Neutrophil (primary cell): ENCODE measurements at regions not wholly inside any gene's neighbourhood (a gene's known extent, or its start where the extent isn't known, plus 50 kb on each side); places are given as distances from the start of the nearest gene placed in this dataset.

ENCODE experiments used
- H3K27ac ChIP-seq: fragments of 200-600 bp; sonication (generic); 2 replicates; pipeline ENCODE4 v1.5.1; 2016; ENCODE audit warnings: mild to moderate bottlenecking, moderate library complexity
- H3K27me3 ChIP-seq: fragments of 200-600 bp; sonication (generic); 2 replicates; pipeline ENCODE4 v1.6.0; 2016; ENCODE audit warnings: mild to moderate bottlenecking
- H3K36me3 ChIP-seq: fragments of 200-600 bp; sonication (generic); 2 replicates; pipeline ENCODE4 v1.5.1; 2017
- H3K4me1 ChIP-seq, 2 experiments: fragments of 200-600 bp in 1 of 2; sonication (generic) in 1 of 2; 1 replicate in 1 of 2; 2 replicates in 1 of 2; pipeline versions ENCODE4 v1.5.1 to v1.6.1; 2013 to 2016; ENCODE audit warnings: low read depth in 1 of 2, low read length in 1 of 2, mild to moderate bottlenecking in 1 of 2, moderate library complexity in 1 of 2; ENCODE audit not compliant: control insufficient read depth in 1 of 2, insufficient read depth in 1 of 2
- H3K4me3 ChIP-seq, 2 experiments: fragments of 200-600 bp in 1 of 2; sonication (generic) in 1 of 2; 1 replicate in 1 of 2; 2 replicates in 1 of 2; pipeline ENCODE4 v1.5.1; 2013 to 2016; ENCODE audit warnings: low read depth in 1 of 2, low read length in 1 of 2, mild to moderate bottlenecking in 1 of 2, moderate library complexity in 1 of 2
- H3K9me3 ChIP-seq: fragments of 200-600 bp; sonication (generic); 2 replicates; pipeline ENCODE4 v1.5.1; 2016
- CTCF ChIP-seq: fragments of 200-600 bp; sonication (generic); IDR thresholded peaks from 2 replicates; pipeline ENCODE4 v1.5.1; 2016; ENCODE audit warnings: antibody characterized with exemption

DNA sequence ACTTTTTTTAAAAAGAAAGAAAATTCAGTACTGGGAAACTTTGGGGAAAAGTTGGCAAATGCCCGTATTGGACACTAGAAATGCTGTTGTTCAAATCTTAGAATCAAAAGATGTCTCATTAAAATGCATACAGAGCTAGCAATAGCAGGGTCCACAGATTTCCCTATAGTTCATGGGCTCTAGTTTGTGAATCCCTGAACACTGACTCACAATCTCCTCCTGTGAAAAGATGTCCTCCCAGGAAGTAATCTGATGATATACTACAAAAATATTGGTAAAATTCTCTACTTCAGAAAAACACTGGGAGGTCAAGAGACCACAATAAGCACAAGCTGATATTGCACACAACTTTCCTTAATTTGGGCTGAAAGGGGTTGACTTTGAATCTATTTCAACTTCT, 568.4 kb upstream of the ZNF385D start:
- Histone ChIP-seq H3K36me3 (no peaks in the 10 kb centered on the region), H3K4me1 (no peaks in the 10 kb centered on the region), H3K4me3 (no peak overlapping the region), H3K27me3 (no peaks in the 10 kb centered on the region), H3K9me3 (no peaks in the 10 kb centered on the region), H3K27ac (no peak overlapping the region)
- TF ChIP-seq CTCF: no peak

DNA sequence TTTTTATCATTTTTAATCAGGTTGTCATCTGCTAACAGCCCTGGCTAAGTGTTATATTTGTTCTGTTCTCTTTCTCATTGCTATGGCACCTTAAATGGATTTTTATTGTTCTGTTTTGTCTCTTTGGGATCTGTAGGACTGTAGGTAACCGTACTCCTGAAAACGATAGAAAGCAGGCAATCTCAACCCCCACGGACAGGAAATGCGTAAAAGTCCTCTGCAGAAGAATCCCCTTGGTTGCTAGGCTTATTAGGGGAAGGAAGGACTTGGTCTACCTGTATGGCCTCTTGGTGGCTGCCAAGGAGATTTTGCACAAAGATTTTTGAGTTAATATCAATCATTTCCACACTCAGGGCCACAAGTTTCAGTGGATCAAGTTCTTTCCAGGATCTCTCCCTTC, 571.9 kb upstream of the ZNF385D start:
- Histone ChIP-seq H3K4me1 (no peaks in the 10 kb centered on the region), H3K36me3 (no peaks in the 10 kb centered on the region), H3K9me3 (no peaks in the 10 kb centered on the region), H3K4me3 (no peak overlapping the region), H3K27ac (no peak overlapping the region), H3K27me3 (no peaks in the 10 kb centered on the region)
- no peak for TF ChIP-seq CTCF

- TF ChIP-seq CTCF: no peak
- no peaks in the 10 kb centered on the region for H3K4me1 ChIP-seq
- no peak overlapping the region for H3K27ac ChIP-seq
- H3K27me3 ChIP-seq: no peaks in the 10 kb centered on the region
- no peaks in the 10 kb centered on the region for H3K36me3 ChIP-seq
- H3K4me3 ChIP-seq: no peak overlapping the region
- H3K9me3 ChIP-seq: no peaks in the 10 kb centered on the region
These were observed 575.3 kb upstream of the ZNF385D start for GRCh38 chr3:22326305-22326704.

DNA sequence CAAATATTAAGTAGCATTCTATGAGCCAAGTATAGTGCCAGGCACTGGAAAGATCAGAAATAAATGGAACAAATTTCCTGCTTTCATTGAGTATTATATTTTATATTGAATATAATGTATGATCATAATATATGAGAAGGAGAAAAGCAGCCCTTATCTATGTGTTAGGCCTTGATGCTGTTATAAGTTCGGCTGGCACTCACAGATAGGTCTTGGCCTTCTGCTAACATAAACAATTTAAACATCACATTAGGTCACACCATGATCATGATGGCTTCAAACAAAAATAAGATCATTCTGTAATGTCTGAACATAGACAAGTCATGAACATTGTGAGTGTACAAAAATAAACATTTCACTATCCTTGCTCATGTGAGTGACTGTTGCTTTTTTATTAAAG, 584.0 kb upstream of the ZNF385D start:
- Histone ChIP-seq H3K27me3 (no peaks in the 10 kb centered on the region), H3K27ac (no peak overlapping the region), H3K4me1 (no peaks in the 10 kb centered on the region), H3K4me3 (no peak overlapping the region), H3K9me3 (no peaks in the 10 kb centered on the region), H3K36me3 (no peaks in the 10 kb centered on the region)
- no peak for TF ChIP-seq CTCF

- Histone ChIP-seq H3K4me1 (no peaks in the 10 kb centered on the region), H3K4me3 (no peak overlapping the region), H3K27ac (no peak overlapping the region), H3K36me3 (no peaks in the 10 kb centered on the region), H3K9me3 (no peaks in the 10 kb centered on the region), H3K27me3 (no peaks in the 10 kb centered on the region)
- TF ChIP-seq CTCF: no peak
These were observed 598.3 kb upstream of the ZNF385D start for GRCh38 chr3:22349215-22349851.

DNA sequence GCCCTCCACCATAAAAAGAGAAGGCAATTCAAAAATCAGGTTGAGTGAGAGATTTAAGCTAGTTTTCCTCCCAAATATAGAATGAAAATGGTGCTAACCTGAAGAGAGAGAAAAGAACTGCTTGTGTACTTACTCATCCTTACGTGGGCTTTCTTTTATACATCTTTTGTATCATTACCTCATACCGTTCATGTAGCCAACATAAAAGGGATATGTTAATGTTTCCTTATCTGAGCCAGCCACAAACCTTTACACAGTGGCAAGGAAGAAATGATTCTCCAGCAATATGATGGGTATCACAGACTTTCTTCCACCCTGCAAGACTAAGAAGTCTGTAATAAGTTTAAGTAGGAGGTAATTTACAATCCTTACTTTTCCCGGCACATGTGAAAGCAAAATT, 600.8 kb upstream of the ZNF385D start:
- Histone ChIP-seq H3K27ac (no peak overlapping the region), H3K27me3 (no peaks in the 10 kb centered on the region), H3K36me3 (no peaks in the 10 kb centered on the region), H3K9me3 (no peaks in the 10 kb centered on the region), H3K4me3 (no peak overlapping the region), H3K4me1 (no peaks in the 10 kb centered on the region)
- no peak for TF ChIP-seq CTCF
